GM18867 (cell line): ENCODE measurements at regions not wholly inside any gene's neighbourhood (a gene's known extent, or its start where the extent isn't known, plus 50 kb on each side); places are given as distances from the start of the nearest gene placed in this dataset.

Source experiments
- ATAC-seq: cut with Tn5 transposase; IDR thresholded peaks from one replicate; pipeline ENCODE4 v1.9.1; 2021; ENCODE audit warnings: mild to moderate bottlenecking, moderate library complexity; ENCODE audit not compliant: unreplicated experiment

DNA sequence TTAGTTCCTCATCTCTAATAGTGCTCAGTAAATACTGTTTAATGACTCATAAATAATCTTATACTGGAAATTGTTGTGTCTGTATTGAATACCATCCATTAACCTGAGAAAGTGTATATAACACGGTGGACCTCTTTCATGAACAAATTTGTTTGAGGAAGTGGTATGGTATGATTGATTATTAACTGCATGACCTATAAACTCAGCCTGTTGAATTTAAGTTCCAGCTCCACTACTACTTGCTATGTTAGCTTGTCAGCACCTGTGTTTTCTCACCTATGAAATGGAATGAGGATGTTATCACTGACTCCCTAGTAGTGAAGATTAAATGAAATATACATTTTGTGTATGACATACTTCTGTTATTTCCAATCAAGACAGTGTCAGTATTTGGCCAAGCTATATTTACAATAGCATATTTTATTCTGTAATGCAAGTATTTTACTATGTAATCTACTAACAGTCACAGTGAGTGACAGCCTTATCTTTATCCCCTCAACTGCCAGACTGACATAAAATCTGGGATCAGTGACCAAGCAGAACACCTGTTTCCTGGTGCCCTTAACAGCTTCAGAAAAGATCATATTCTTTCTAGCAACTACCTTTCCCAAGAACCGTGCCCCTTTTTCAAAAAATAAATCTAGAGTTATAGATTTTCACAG lies 77.3 kb upstream of the ITGA1 start:
- peak; percentile 40 for ATAC-seq

DNA sequence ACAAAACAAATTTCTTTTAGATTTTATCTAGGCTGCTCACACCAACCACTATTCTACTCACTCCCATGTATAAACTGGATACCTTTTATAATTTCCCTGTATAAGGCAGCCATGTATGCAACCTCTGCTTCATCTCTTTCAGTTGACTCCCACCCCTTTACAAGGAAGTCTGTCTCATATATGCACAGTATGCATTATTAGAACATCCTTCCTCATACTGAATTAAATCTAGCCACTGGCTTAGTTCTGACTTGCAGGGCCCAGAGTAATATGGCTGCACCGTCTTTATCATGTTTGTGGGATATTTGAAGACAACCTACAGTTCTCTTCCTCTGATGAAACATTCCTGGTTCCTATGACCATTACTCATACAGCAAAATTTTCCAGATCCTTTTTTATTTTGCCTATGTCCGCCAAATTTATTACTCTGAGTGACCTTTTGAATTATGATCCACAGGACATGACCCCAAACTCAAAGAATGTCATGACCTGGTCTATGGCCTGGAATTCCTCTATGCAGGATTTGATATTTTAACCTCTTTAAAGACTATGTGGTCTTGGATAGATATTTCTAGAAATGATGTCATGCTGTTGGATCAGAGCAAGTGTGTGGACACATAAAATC lies 76.6 kb upstream of the ITGA1 start:
- no peak for ATAC-seq

DNA sequence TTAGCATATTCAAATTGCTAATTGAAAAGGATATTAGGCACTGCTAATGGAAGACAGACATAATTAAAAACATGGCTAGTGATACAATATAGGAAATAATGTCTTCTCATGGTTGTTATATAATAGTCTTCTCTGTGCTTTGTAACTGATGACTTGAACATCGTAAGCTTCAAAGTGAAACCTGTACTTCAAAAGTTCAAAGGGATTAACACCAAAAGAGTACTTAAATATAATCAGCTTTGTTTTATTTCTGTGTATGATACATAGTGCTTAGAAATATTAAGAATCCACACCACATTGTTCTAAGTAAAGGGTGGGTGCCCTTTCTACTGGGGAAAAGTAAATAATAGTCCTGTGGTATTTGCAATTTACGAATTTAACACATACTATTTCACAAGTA lies 75.4 kb upstream of the ITGA1 start:
- ATAC-seq = no peak

DNA sequence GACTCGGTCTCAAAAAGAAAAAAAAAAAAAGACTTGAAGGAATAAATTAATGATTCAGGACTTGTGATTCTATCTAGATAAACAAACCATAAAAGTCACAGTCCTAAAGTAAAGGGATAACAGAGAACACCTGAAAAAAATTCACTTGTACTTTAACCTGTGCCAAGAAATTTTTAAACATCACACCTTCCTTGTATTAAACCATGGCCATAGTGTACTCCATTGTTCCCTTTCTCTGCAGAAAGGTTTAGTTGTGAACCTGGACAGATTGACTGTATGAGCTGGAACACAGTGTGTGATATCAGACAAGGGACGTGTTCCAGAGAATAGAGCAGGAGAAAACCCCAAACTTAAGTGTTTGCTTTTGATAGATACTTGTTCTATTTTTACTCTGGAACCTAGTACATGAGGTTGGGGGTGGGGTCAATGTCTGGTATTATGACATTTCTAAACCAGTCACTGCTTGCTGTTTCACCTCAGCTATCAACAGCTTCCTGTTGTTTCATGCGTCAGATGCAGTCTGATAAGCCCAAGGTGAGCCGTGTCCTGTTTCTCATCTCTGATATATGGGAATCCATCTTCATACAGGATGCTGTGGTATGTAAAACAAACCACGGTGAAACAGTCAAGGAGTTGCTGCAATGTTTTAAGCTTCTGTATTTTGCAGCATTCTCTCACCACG lies 62.5 kb upstream of the ITGA1 start:
- ATAC-seq = peak; percentile 76

DNA sequence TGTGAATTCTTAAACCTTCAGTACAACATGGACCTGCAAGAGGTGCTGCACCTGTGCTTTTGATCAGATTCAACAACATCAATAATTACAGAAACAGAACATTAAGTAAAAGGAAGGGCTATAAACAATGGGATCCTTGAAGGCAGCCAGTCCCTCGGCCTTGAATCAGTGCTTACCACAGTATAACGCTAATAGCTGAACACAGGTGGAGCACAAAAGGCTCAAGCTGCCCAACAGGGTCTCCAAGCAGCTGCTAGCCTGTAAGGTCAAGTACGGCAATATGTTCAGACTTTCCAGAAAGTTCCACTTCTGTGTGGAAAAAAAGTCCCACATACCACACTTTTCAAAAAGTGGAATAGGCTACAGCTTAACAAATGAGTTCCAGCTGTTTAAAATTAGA lies 61.9 kb upstream of the ITGA1 start:
- no peak for ATAC-seq

DNA sequence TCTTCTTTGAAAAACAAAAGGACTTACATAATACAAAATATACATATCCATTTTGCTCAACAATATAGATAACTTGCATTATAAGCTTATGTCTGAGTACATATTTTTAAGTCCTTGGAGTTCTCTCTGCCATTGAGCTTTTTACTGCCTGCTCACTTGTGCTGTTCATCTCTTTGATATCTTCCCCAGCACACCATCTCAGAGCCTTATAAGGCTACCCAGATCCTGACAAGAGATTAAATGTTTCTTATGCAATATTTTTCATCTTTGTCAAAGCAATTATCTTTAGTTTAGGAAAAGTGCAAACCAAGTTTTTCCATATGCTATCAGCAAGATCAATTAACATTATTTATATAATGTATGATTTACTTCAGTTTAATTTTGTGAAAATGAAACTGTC lies 60.7 kb upstream of the ITGA1 start:
- no peak for ATAC-seq

DNA sequence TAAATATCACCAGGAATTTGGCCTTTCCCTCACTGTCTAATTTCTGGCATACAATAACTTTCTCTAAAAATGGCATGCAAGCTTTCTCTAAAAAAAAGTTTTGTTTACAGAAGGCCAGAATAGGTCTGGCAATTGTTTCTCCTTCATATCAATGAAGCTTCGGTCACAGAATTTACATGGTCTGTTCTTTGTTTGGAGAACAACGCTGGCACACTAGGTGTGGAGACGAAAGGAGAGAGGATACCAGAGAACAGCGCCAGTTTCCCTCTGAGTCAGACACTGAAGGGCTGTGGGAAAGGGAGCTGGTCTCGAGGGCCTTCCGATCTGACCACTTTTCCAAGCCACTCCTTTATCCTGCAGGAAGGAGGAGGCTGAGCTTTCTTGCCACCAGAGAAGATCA lies 60.1 kb upstream of the ITGA1 start:
- no peak for ATAC-seq

DNA sequence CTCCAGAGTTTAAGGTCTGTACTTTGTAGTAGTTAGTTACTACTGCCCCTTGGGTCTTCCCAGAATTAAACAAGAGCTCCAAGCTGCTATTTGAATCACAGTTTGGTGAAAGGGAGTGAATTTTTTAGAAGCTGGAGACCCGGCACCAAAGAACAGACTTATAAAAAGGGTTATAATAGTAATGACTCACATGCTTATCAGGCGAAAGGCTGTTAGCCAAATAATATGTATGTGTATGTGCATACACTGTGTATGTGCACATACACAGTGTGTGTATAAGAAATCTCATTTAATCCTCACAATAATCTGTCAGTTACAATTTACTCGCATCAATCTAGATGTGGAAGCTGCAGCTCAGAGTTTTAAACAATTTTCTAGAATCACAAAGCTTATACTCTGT lies 59.5 kb upstream of the ITGA1 start:
- ATAC-seq = no peak

DNA sequence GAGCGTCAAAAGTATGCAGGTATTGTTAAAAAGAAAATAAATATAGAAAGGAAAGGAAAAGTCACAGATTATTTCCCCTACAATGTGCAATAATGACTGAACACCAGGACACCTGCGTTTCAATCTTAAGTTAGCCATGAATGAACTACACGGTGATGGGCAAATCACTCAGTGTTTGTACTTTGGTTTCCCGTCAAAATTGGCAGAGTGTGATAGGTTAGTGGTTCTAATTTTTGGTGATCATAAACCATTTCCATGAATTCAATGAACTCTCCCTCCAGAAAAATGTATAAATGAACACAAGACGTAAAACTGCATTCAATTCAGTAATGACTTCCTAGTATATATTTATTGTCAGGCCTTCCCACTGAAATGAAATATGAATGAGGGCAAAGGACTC lies 59.0 kb upstream of the ITGA1 start:
- ATAC-seq = no peak

DNA sequence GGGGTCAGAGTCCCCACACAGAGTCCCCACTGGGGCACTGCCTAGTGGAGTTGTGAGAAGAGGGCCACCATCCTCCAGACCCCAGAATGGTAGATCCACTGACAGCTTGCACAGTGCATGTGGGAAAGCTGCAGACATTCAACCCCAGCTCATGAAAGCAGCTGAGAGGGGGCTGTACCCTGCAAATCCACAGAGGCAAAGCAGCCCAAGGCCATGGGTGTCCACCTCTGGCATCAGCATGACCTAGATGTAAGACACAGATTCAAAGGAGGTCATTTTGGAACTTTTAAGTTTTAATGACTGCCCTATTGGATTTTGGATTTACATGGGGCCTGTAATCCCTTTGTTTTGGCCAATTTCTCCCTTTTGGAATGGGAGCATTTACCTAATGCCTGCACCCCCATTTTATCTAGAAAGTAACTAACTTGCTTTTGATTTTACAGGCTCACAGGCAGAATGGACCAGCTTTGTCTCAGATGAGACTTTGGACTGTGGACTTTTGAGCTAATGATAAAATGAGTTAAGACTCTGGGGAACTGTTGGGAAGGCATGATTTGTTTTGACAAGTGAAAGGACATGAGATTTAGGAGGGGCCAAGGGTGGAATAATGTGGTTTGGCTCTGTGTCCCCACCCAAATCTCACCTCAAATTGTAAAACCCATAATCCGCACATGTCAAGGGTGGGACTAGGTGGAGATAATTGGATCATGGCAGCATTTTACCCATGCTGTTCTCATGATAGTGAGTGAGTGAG lies 56.3 kb upstream of the ITGA1 start:
- no peak for ATAC-seq

DNA sequence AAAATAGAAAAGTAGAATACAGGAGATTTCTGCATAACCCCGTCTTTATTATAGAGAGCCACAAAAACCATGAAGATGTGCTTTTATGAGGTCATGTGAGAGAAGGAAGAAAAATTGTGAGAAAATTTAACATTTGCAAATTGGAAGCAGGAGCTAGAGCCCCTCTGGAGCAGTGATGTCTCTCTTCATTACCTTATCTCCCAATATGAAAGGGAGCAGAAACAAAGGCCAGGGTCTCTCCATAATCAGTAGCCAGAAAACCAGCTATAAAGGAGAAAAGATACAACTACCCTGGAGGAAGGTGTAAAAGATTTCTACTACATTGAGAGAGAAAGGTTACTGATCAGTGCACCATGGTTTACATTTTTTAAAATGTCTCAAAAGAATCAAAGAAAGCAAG lies 53.2 kb upstream of the ITGA1 start:
- no peak for ATAC-seq

DNA sequence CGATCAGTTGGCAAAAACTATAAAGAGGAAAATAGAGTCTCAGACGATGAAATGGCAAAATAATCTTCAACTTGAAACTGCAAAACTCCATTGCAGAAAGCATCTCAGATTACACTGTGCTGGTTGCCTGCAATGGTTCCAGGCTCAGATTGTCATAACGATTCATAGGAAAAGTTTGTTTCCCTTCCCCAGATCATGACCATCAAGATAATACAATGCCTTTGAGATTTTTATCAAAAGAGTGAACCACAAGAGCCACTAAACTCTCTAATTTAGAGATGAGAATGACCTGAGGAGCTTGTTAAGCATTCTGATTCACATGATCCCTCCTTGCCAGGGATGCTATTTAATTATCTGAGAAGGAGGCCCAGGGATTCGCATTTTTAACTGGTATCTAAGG lies 52.6 kb upstream of the ITGA1 start:
- no peak for ATAC-seq
